ENCODE measurements at regions not wholly inside any gene's neighbourhood (a gene's known extent, or its start where the extent isn't known, plus 50 kb on each side); places are given as distances from the start of the nearest gene placed in this dataset.

GRCh38 chr6:91094806-91095475 is 508.1 kb upstream of the MAP3K7 start:
- TF ChIP-seq POLR2A (IDR thresholded peaks at IDR 0.05; ENCODE audit: control extremely low read depth in 1 of 2, low read depth in 2 of 2, low read length in 2 of 2) (no peak), CREB1 (IDR thresholded peaks at IDR 0.05) (no peak), CTCF (IDR thresholded peaks at IDR 0.05; ENCODE audit: control extremely low read depth in 1 of 3, insufficient read depth in 1 of 3, low read depth in 1 of 3, low read length in 3 of 3) (no peak), EGR1 (IDR thresholded peaks at IDR 0.05; ENCODE audit: borderline replicate concordance, low read depth, low read length) (no peak)

Measured in H1 (cell line).